Esophagus squamous epithelium (tissue), 4 donors: ENCODE measurements at regions not wholly inside any gene's neighbourhood (a gene's known extent, or its start where the extent isn't known, plus 50 kb on each side); places are given as distances from the start of the nearest gene placed in this dataset.

Experiments
- POLR2A ChIP-seq, 4 donors: fragments of 450-650 bp; IDR thresholded peaks; one replicate each; pipeline ENCODE4 v1.6.1; 2017; ENCODE audit warnings: antibody characterized with exemption in 4 of 4, mild to moderate bottlenecking in 4 of 4, moderate library complexity in 3 of 4
- TF ChIP-seq, protein P1 (sequence below), 6 experiments: fragments of 450-650 bp in 4 of 6; fragments of 200-600 bp in 2 of 6; sonication (generic) in 2 of 6; IDR thresholded peaks; one replicate each; pipeline ENCODE4 v1.5.1; 2016 to 2019; ENCODE audit warnings: antibody characterized with exemption in 6 of 6, mild to moderate bottlenecking in 4 of 6, moderate library complexity in 4 of 6

DNA sequence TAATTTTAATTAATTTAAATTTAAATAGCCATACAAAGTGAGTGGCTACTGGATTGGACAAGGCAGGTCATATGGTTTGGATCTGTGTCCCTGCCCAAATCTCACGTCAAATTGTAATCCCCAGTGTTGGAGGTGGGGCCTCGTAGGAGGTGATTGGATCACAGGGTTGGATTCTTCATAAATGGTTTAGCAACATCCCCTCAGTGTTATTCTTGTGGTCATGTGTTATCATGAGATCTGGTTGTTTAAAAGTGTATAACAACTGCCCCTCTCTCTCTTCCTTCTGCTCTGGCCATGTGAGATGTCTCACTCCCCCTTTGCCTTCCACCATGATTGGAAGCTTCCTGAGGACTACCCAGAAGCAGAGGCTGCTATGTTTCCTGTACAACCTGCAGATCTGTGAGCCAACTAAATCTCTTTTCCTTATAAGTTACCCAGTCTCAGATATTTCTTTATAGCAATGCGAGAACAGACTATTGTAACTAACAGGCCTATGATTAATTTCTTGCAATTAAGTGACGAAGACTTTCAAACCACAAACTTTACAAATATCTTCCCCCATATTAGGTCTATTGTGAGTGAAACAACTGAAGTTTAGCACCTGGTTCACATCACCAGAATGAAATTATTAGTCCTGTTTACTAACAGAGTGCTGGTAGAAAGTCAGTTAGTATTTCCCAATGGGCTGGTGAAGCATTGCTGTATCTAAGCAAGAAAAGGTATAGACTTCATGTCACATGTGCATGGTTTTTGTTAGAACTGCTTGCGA, 60.0 kb upstream of the TNFAIP3 start:
- TF ChIP-seq, protein P1, sequence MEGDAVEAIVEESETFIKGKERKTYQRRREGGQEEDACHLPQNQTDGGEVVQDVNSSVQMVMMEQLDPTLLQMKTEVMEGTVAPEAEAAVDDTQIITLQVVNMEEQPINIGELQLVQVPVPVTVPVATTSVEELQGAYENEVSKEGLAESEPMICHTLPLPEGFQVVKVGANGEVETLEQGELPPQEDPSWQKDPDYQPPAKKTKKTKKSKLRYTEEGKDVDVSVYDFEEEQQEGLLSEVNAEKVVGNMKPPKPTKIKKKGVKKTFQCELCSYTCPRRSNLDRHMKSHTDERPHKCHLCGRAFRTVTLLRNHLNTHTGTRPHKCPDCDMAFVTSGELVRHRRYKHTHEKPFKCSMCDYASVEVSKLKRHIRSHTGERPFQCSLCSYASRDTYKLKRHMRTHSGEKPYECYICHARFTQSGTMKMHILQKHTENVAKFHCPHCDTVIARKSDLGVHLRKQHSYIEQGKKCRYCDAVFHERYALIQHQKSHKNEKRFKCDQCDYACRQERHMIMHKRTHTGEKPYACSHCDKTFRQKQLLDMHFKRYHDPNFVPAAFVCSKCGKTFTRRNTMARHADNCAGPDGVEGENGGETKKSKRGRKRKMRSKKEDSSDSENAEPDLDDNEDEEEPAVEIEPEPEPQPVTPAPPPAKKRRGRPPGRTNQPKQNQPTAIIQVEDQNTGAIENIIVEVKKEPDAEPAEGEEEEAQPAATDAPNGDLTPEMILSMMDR (IDR thresholded peaks at IDR 0.05) = no peak
- TF ChIP-seq POLR2A (IDR thresholded peaks at IDR 0.05) = no peak
